OCI-LY7 (cell line): ENCODE measurements at regions not wholly inside any gene's neighbourhood (a gene's known extent, or its start where the extent isn't known, plus 50 kb on each side); places are given as distances from the start of the nearest gene placed in this dataset.

Experiments
- BruUV-seq: library from RNA; stranded (reverse); fragments of 400-500 nt; replicated peaks from 2 replicates; lab custom pipeline; 2021; lab: Mats Ljungman, UMichigan
- CTCF ChIA-PET: fragments of 300-600 bp; sonication (Branson Sonifier 250); formaldehyde crosslinking; loops from one replicate; lab custom pipeline; 2022; ENCODE audit warnings: antibody characterized with exemption; ENCODE audit not compliant: unreplicated experiment; lab: Charles Lee
- POLR2A ChIA-PET: fragments of 300-600 bp; sonication (Branson Sonifier 250); formaldehyde crosslinking; loops from one replicate; lab custom pipeline; 2022; ENCODE audit warnings: antibody characterized with exemption; lab: Charles Lee
- DNase-seq: peaks from one replicate; pipeline ENCODE4 v3.0.0-alpha.2; 2015; ENCODE audit warnings: low spot score
- H2AFZ ChIP-seq: fragments of 200-600 bp; sonication (generic), shearing (Covaris generic); 2 replicates; pipeline ENCODE4 v1.6.1; 2014; ENCODE audit warnings: mild to moderate bottlenecking, antibody characterized with exemption, low read length, moderate library complexity
- H3K27ac ChIP-seq: fragments of 200-600 bp; sonication (generic); 2 replicates; pipeline ENCODE4 v1.5.1; 2014; ENCODE audit warnings: mixed run types, low read depth, mild to moderate bottlenecking, moderate library complexity, low read length, inconsistent platforms; ENCODE audit not compliant: poor library complexity, severe bottlenecking
- H3K36me3 ChIP-seq: fragments of 200-600 bp; sonication (generic); 2 replicates; pipeline ENCODE4 v1.6.1; 2014; ENCODE audit warnings: mild to moderate bottlenecking, antibody characterized with exemption, low read length, moderate library complexity, mixed read lengths; ENCODE audit not compliant: insufficient read depth
- H3K4me1 ChIP-seq: fragments of 200-600 bp; sonication (generic); 2 replicates; pipeline ENCODE4 v1.5.1; 2014; ENCODE audit warnings: mild to moderate bottlenecking, low read length; ENCODE audit not compliant: insufficient read depth, poor library complexity, severe bottlenecking
- H3K4me2 ChIP-seq: fragments of 200-600 bp; sonication (generic); 2 replicates; pipeline ENCODE4 v1.6.1; 2014; ENCODE audit warnings: mild to moderate bottlenecking, low read length
- H3K4me3 ChIP-seq: fragments of 200-600 bp; sonication (generic); 2 replicates; pipeline ENCODE4 v1.5.1; 2014; ENCODE audit warnings: mild to moderate bottlenecking, low read depth, low read length; ENCODE audit not compliant: poor library complexity, severe bottlenecking
- H3K79me2 ChIP-seq: fragments of 200-600 bp; sonication (generic); 2 replicates; pipeline ENCODE4 v1.6.1; 2016; ENCODE audit warnings: low read depth, mild to moderate bottlenecking, low read length, moderate library complexity, mixed read lengths; ENCODE audit not compliant: insufficient read depth
- H3K9me2 ChIP-seq: fragments of 200-600 bp; sonication (generic); 2 replicates; pipeline ENCODE4 v1.6.1; 2016; ENCODE audit warnings: mild to moderate bottlenecking, low read length, mixed read lengths; ENCODE audit not compliant: insufficient read depth
- H3K9me3 ChIP-seq: fragments of 200-600 bp; sonication (generic); 2 replicates; pipeline ENCODE4 v1.6.1; 2014; ENCODE audit warnings: mild to moderate bottlenecking, mixed run types, low read length, mixed read lengths
- H4K20me1 ChIP-seq: fragments of 200-600 bp; sonication (generic); 2 replicates; pipeline ENCODE4 v1.6.1; 2014; ENCODE audit warnings: mild to moderate bottlenecking, antibody characterized with exemption, low read length, moderate library complexity, mixed read lengths; ENCODE audit not compliant: insufficient read depth
- EZH2phosphoT487 ChIP-seq: fragments of 200-600 bp; sonication (generic); IDR thresholded peaks from 2 replicates; pipeline ENCODE4 v1.6.1; 2018; ENCODE audit warnings: low read depth, borderline replicate concordance, mild to moderate bottlenecking, mixed run types, antibody characterized with exemption, low read length, moderate library complexity, mixed read lengths
- intact Hi-C: fragments of 100-400 bp; cut with micrococcal nuclease; formaldehyde crosslinking; loops from one replicate; pipeline ENCODE4 v1.10.0; 2022; ENCODE audit not compliant: unreplicated experiment
- TF ChIP-seq, protein P1 (sequence below): fragments of 200-600 bp; sonication (generic); conservative IDR thresholded peaks from 2 replicates; pipeline ENCODE4 v1.5.1; 2014; ENCODE audit warnings: mild to moderate bottlenecking, antibody characterized with exemption, low read length, moderate library complexity, mixed read lengths

DNA sequence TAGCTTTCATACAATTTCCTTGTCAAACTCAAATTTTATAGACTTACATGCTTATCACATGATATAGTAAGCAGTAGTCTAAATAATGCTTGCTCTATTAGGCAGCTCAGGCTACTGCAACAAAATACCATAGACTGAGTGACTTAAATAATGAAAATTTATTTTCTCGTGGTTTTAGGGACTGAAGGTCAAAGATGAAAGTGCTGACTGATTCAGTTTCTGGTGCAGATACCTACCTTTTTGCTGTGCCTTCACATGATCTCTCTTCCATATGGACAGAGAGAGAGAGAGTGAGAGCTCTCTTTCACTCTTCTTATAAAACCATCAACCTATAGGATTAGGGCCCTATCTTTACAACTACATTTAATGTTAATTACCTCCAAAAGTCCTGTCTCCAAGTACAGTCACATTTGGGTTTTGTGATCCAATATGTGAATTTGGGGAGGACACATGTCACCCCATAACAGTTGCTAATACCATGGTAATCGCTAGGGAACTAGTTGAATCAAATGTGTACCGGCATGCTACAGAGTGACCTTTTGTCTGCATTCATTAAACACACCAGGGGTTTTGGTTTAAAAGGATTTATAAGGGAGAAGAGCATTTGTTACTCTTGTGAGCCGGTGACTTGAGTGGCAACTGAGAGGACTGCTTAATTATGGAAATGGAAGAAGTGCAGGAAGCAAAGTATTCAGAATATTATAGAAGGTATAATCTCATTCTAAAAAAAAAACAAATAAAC lies 723.4 kb upstream of the LRRTM4 start:
- intact Hi-C loops = no loop called here

DNA sequence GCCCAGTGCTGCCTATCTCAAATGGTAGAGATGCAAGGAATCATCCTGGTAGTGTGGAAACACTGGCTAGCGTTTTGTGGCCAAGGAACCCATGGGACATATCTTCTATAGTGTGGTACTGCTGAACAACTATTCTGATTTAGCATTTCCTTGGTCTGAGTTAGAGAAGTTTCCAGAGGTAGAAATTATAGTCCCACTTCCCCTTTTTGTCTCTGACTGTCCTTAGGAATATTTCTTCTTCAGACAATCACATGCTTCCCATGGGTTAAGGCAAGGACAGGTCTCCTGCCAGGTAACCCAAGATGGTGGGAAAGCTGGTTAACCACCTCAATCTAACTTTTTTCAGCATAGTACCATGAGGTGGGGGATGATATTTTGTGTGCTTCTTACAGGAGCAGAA lies 729.5 kb upstream of the LRRTM4 start:
- Histone ChIP-seq H3K79me2 (no peaks in the 10 kb centered on the region), H4K20me1 (no peaks in the 10 kb centered on the region)
- TF ChIP-seq, protein P1, sequence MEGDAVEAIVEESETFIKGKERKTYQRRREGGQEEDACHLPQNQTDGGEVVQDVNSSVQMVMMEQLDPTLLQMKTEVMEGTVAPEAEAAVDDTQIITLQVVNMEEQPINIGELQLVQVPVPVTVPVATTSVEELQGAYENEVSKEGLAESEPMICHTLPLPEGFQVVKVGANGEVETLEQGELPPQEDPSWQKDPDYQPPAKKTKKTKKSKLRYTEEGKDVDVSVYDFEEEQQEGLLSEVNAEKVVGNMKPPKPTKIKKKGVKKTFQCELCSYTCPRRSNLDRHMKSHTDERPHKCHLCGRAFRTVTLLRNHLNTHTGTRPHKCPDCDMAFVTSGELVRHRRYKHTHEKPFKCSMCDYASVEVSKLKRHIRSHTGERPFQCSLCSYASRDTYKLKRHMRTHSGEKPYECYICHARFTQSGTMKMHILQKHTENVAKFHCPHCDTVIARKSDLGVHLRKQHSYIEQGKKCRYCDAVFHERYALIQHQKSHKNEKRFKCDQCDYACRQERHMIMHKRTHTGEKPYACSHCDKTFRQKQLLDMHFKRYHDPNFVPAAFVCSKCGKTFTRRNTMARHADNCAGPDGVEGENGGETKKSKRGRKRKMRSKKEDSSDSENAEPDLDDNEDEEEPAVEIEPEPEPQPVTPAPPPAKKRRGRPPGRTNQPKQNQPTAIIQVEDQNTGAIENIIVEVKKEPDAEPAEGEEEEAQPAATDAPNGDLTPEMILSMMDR = no peak
- no peak for TF ChIP-seq EZH2phosphoT487

More for the DNA sequence above, 723.4 kb upstream of the LRRTM4 start:
- TF ChIP-seq EZH2phosphoT487 = no peak
- TF ChIP-seq, protein P1 = no peak
- H4K20me1 ChIP-seq = no peaks in the 10 kb centered on the region
- no peaks in the 10 kb centered on the region for H3K36me3 ChIP-seq
- no peak overlapping the region for H3K27ac ChIP-seq
- POLR2A ChIA-PET = no interaction called here
- no peaks in the 10 kb centered on the region for H3K9me3 ChIP-seq
- no peak overlapping the region for H2AFZ ChIP-seq
- H3K79me2 ChIP-seq = no peaks in the 10 kb centered on the region
- no peak overlapping the region for H3K4me3 ChIP-seq
- BruUV-seq = no TSS peak
- no peaks in the 10 kb centered on the region for H3K9me2 ChIP-seq
- DNase-seq = no peak
- H3K4me1 ChIP-seq = no peaks in the 10 kb centered on the region
- CTCF ChIA-PET = no interaction called here
- H3K4me2 ChIP-seq = no peak overlapping the region

DNA sequence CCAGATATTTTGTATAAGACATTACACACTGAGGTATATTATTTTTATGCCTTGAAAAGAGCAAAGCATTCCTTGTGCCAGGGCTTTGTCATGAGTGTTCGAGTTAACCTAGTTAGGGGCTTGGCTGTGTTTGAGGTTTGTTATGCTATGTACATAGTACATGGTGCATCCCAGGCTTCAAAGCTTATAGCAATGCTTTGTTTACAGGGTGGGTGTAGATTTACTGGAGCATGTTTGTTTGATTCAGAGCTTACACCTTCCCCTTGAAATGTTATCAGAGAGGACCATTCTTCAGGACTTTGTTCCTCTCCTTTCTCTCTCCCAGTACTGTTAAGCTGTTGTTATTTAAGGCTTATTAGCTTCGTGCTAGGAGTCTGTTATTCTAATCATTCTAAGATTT lies 738.7 kb upstream of the LRRTM4 start:
- DNase-seq = no peak
- no TSS peak for BruUV-seq
- intact Hi-C loops = no loop called here
- no peaks in the 10 kb centered on the region for H3K36me3 ChIP-seq
- no peaks in the 10 kb centered on the region for H3K9me3 ChIP-seq
- no peak overlapping the region for H3K4me2 ChIP-seq
- CTCF ChIA-PET = no interaction called here
- no peaks in the 10 kb centered on the region for H3K4me1 ChIP-seq
- TF ChIP-seq, protein P1 = no peak
- TF ChIP-seq EZH2phosphoT487 = no peak
- H3K9me2 ChIP-seq = no peaks in the 10 kb centered on the region
- POLR2A ChIA-PET = interaction anchor here (0.6 kb wide), 1 partner anchor 114 kb away, joined by 3 read pairs; no protein-coding TSS in a partner anchor
- H2AFZ ChIP-seq = no peak overlapping the region
- H3K27ac ChIP-seq = no peak overlapping the region
- no peak overlapping the region for H3K4me3 ChIP-seq
- no peaks in the 10 kb centered on the region for H4K20me1 ChIP-seq
- H3K79me2 ChIP-seq = no peaks in the 10 kb centered on the region

More for the DNA sequence above, 729.5 kb upstream of the LRRTM4 start:
- Histone ChIP-seq H3K4me1 (no peaks in the 10 kb centered on the region), H3K36me3 (no peaks in the 10 kb centered on the region), H3K9me2 (no peaks in the 10 kb centered on the region), H3K9me3 (no peaks in the 10 kb centered on the region), H2AFZ (no peak overlapping the region), H3K27ac (no peak overlapping the region), H3K4me2 (no peak overlapping the region), H3K4me3 (no peak overlapping the region)
- CTCF ChIA-PET = no interaction called here
- POLR2A ChIA-PET = interaction anchor here (0.7 to 0.9 kb wide), 2 partner anchors 43 to 169 kb away, joined by 3 read pairs; no protein-coding TSS in a partner anchor
- DNase-seq = no peak
- BruUV-seq = no TSS peak
- intact Hi-C loops = no loop called here
